ENCODE measurements at regions not wholly inside any gene's neighbourhood (a gene's known extent, or its start where the extent isn't known, plus 50 kb on each side); places are given as distances from the start of the nearest gene placed in this dataset.

DNA sequence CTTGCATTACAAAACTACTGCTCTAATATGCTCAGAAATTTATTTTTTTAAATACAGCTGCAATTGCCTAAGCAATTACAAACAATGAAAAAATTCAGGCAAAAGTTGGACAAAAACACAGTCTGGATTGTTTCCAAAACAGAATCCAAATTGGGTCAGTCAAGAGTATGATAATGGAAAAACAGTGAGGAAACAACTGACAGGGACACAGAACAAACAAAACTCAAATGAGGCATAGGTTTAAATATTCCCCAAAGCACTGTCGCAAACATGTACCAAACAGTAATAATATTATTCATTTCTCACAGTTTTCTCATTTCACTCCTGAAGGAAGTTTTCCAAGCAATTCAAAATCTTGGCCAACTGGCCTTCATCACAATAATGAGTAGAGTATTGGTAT, 386.6 kb downstream of the CENPC start:
- TF ChIP-seq SUZ12 (IDR thresholded peaks at IDR 0.05): no peak
- TF ChIP-seq ELF4 (IDR thresholded peaks at IDR 0.05): no peak
